ENCODE measurements at regions not wholly inside any gene's neighbourhood (a gene's known extent, or its start where the extent isn't known, plus 50 kb on each side); places are given as distances from the start of the nearest gene placed in this dataset.

- no peak for ATAC-seq
- no peak for TF ChIP-seq CREB5 (CRISPR knock-in tag; IDR thresholded peaks at IDR 0.05; ENCODE audit: low read depth)
Measured at GRCh38 chr20:11651138-11651537, 266.6 kb upstream of the BTBD3 start.

- TF ChIP-seq ARNTL (CRISPR knock-in tag; IDR thresholded peaks at IDR 0.05; ENCODE audit: borderline replicate concordance, low read depth) (no peak), ESRRG (CRISPR knock-in tag; IDR thresholded peaks at IDR 0.05) (no peak), ZNF70 (CRISPR knock-in tag; IDR thresholded peaks at IDR 0.05) (no peak), RARB (CRISPR knock-in tag; IDR thresholded peaks at IDR 0.05) (no peak), ZNF565 (CRISPR knock-in tag; conservative IDR thresholded peaks at IDR 0.05; ENCODE audit: low read depth) (no peak), OSR1 (CRISPR knock-in tag; IDR thresholded peaks at IDR 0.05) (no peak), ISL1 (CRISPR knock-in tag; IDR thresholded peaks at IDR 0.05) (no peak), ZNF8 (CRISPR knock-in tag; IDR thresholded peaks at IDR 0.05) (no peak), BACH2 (CRISPR knock-in tag; IDR thresholded peaks at IDR 0.05; ENCODE audit: borderline replicate concordance) (no peak), CSRNP3 (CRISPR knock-in tag; IDR thresholded peaks at IDR 0.05) (no peak), CREB5 (CRISPR knock-in tag; IDR thresholded peaks at IDR 0.05; ENCODE audit: low read depth) (no peak), TSHZ2 (CRISPR knock-in tag; IDR thresholded peaks at IDR 0.05) (no peak), PPARA (CRISPR knock-in tag; IDR thresholded peaks at IDR 0.05; ENCODE audit: borderline replicate concordance) (no peak), TOX (CRISPR knock-in tag; IDR thresholded peaks at IDR 0.05; ENCODE audit: borderline replicate concordance) (no peak), ZC3H10 (CRISPR knock-in tag; IDR thresholded peaks at IDR 0.05) (no peak), GLIS3 (CRISPR knock-in tag; IDR thresholded peaks at IDR 0.05) (no peak), ZFP30 (CRISPR knock-in tag; IDR thresholded peaks at IDR 0.05) (no peak), POU6F1 (CRISPR knock-in tag; IDR thresholded peaks at IDR 0.05; ENCODE audit: borderline replicate concordance, low read depth) (no peak), PATZ1 (CRISPR knock-in tag; IDR thresholded peaks at IDR 0.05; ENCODE audit: borderline replicate concordance) (no peak), TCF4 (CRISPR knock-in tag; IDR thresholded peaks at IDR 0.05; ENCODE audit: borderline replicate concordance) (no peak)
- ATAC-seq: no peak
Measured at GRCh38 chr20:11651647-11652046, 266.0 kb upstream of the BTBD3 start.

- TF ChIP-seq ISL1 (CRISPR knock-in tag; IDR thresholded peaks at IDR 0.05) (no peak), BACH2 (CRISPR knock-in tag; IDR thresholded peaks at IDR 0.05; ENCODE audit: borderline replicate concordance) (no peak), ZFP3 (CRISPR knock-in tag; IDR thresholded peaks at IDR 0.05) (no peak), CSRNP3 (CRISPR knock-in tag; IDR thresholded peaks at IDR 0.05) (no peak), OSR1 (CRISPR knock-in tag; IDR thresholded peaks at IDR 0.05) (no peak), ARNTL (CRISPR knock-in tag; IDR thresholded peaks at IDR 0.05; ENCODE audit: borderline replicate concordance, low read depth) (no peak)
- no peak for ATAC-seq
Measured at GRCh38 chr20:11652128-11652527, 265.6 kb upstream of the BTBD3 start.
